Stimulated activated CD4-positive, alpha-beta T cell treated with anti-CD3 and anti-CD28 coated beads, Interleukin-2, amount 100 ng/mL, for 48 hours (primary cell): ENCODE measurements at regions not wholly inside any gene's neighbourhood (a gene's known extent, or its start where the extent isn't known, plus 50 kb on each side); places are given as distances from the start of the nearest gene placed in this dataset.

Experiments used
- DNase-seq, 2 donors: peaks; one replicate each; pipeline ENCODE4 v3.0.0-alpha.2; 2020

DNA sequence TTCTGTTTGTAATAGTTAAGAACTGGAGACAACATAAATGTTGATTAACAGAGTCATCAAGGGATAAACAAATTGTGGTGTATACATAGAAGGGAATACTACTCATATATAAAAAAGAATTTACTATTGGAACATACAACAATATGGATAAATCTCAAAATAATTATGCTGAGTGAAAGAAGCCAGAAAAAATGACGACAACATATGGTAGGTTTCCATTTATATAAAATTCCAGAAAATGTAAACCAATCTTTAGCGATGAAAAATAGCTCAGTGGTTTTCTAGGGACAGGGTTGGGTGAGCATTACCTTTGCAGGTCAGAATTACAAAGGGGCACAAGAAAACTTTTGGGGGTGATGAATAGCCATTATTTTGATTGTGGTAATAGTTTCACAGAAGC lies 431.6 kb downstream of the PTPRU start:
- no peak for DNase-seq

DNA sequence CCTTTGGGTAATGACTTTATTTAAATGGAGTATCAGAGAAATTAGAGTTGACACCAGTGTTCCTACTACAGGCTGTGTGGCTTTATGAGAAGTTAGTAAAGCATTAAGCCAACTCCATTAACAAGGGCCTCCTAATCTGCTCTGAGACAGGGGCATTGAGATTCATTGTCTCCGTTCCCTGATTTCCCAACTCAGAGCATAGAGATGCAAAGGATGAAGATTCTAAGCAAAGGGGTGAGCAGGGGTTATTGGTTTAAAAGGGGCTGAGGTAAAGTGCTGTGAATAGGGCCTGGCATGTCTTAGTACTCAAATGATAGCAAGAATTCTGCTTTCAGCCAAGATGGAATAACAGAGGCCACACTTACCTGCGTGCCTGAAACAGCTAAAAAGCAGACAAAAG lies 428.4 kb downstream of the PTPRU start:
- no peak for DNase-seq

DNA sequence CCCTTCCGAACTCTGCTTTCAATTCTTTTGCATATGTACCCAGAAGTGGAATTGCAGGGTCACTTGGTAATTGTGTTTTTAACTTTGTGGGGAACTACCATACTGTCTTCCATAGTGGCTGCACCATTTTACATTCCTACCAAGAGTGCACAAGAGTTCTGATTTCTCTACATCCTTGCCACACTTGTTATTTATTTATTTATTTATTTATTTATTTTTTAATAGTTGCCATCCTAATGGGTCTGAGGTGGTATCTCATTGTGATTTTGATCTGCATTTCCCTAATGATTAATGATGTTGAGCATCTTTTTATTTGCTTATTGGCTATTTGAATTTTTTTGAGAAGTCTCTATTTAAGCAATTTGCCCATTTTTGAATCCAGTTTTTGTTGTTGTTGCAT lies 422.4 kb downstream of the PTPRU start:
- no peak for DNase-seq

DNA sequence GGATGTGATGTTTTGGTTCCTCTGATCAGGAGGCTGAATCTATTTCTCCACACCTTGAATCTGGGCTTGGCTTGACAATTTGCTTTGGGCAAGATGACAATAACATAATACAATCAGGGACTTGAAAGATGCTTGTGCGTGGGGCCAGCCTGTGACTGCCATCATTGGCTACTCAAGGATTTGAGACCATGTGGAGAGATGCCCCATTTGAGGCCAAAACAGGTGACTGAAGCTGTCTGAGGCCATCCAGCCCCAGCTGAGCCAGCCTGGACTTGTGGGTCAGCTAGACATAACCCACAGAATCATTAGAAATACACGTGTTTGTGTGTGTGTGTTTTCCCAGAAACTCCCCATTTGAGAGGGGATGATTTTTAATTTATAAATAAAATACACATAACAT lies 421.5 kb downstream of the PTPRU start:
- no peak for DNase-seq

DNA sequence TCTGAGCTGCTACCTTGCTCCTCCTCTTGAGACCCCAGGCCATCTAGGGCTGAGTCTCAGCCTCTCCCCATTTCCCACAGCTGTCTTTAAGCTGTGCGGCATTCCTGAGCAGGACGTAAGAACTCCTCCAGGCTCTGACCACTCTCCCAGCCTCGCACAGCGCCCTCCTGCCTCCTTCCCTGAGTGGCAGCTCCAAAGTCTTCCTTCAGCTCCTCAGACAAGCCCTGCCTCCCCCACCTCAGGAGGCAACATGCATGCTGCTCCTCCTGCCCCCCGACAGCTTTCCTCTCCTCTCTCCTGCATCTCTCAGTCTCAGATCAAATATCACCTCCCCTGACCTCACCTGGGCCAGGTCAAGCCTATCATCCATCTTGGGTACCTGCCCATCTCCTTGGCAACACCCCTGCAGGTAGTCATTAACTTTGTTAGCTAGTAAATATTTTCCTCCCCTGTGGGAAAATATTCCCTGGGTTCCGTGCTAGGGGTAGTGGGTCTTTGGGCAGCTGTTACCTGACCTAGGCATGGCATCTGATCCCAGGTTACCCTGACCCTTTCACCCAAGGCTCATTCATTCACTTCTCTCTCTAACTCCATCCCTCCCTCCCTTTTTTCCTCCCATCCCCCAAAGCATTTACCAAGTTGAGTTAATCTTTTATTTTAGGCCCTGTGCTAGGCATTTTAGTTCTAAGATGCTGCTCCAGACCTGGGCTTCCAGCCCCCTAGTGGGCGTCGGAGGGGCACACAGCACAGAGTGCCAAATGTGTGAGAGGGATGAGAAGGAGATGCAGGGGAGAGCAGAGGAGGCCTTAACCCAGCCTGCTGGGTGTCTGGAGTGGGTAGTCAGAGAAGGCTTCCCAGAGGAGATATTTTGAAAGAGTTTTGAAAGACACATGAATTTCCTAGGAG lies 419.9 kb downstream of the PTPRU start:
- DNase-seq = no peak

DNA sequence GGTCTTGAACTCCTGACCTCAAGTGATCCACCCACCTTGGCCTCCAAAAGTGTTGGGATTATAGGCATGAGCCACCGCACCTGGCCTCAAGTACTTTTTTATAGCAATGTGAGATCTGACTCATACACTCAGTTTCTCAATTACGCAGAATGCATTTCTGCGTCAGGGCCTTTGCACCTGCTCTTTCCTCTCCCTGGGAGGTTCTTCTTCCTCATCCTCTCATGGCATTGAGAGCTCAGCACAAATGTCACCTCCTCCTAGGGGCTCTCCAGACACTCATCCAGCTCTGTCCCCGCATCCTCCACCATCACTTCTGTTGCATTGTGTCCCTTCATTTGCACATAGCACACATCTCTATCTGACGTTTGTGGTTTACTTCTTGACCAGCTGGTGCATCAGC lies 418.8 kb downstream of the PTPRU start:
- no peak for DNase-seq

DNA sequence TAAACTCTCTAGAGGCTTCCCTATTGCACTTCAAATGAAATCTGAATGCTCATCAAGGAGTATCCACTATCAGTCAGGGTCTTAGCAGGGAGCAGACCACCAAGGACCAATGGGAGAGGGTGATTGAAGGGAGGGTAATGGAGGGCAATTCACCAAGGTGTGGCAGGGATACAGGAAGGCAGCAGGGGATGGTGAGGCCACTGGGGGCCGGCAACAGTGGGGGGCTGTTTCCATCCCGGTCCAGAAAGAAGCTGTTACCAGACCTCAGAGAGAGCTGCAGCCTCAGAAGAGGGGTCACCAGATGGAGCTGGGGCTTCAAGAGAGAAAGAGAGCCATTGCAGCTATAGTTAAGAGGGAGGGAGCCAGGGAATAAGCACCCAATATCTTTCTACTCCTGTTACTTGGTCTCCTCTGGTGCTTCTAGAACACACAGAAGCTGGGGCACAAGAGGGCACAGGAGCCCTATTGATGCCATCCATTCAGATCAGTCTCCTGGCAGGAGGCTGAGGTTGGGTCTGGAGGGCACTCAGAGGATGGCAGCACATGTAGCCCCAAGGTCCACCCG lies 417.6 kb downstream of the PTPRU start:
- DNase-seq = no peak

DNA sequence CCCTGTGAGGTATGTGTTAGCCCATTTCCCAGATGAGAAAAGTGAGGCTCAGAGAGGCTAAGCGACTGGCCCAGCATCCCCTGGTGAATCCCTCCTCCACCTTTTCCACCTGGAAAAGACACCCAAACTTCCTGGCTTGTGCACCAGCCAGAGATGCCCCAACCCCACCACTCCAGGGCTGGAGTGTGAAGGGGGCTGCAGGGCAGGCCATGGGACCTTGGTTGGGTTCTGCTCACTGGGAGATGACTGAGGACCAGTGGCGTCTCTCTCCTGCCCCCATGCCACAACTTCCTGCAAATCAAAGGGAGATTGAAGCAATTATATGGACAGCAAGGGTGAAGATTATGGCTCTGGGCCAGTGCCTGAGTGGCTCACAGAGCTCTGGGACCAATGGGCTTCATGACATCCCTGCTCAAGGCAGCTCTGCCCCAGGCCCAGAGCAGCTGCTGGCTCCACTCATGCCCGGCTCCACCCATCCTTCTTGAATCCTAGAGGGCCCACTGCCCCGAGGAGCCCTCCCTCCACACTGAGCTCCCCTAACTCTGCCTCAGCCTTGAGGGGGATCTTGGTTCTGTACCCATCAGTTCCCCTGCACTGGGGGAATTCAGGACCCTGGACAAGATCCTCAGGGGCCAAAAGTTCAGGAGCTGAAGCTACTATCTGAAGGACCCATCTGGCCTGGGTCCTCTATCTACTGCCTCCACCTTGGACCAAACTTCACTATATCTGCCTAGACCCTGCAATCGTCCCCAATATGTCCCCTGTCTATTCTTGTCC lies 416.9 kb downstream of the PTPRU start:
- DNase-seq = no peak

DNA sequence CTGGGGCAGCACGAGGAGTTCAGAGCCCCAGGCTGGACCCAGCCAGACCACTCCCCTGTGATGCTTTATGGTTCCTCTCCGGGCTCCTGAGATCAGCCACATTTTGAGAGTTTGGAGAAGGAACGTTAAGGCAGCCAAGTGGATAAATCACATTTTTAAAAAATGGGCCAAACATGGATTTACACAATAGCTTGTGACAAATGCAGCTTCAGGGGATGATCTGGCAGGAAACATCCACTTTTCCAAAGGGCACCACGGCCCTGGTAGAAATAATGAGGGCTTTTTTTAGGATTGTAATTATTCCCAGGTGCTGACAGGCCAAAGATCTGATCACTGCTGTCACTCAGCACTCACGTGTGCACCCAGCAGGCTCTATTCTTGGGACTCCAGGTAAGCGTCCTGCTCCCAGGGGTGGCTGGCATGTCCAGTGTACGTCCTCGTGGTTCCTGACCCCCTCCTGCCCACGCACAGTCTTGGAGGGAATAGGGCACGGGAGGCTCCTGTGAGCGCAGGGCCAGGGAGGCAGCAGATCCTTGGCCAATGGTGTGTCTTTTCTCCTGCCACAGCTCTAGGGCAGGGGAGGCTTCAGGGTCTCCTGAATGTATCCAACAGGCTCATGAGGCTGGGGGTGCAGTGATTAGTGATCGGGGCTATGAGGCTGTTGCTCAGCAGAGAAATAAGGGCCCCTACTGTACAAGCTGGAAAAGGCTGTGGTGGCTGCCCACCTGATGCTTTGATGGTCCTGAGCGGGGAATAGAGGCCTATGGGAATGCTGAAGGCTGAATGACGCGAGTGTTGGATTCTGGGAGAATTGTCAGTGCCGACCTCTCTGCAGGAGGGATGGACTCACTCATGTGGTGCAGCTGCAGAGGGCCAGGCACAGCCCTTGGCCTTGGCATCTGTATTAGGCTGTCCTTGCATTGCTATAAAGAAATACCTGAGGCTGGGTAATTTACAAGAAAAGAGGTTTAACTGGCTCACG lies 415.7 kb downstream of the PTPRU start:
- DNase-seq = no peak

GRCh38 chr1:29651246-29651645 lies 414.9 kb downstream of the PTPRU start:
- no peak for DNase-seq

DNA sequence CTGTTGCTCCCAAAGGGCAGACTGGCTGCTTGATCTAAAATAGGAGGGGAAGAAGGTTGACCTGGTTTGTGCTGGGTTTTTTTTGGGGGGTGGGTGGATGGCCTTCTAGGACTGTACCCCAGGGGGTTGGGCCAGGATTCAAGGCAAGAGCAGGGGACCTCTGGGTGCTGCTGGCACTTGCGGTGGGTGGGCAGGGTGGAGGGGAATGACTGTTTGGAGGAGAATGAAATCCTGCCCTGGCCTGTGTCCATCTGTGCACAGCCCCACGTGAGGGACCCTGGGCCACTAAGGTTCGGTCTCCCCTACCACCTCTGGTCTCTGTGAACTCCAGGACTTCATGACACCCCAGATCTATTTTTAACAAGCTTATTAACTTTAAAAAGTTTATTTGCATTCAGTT lies 414.2 kb downstream of the PTPRU start:
- DNase-seq = no peak

DNA sequence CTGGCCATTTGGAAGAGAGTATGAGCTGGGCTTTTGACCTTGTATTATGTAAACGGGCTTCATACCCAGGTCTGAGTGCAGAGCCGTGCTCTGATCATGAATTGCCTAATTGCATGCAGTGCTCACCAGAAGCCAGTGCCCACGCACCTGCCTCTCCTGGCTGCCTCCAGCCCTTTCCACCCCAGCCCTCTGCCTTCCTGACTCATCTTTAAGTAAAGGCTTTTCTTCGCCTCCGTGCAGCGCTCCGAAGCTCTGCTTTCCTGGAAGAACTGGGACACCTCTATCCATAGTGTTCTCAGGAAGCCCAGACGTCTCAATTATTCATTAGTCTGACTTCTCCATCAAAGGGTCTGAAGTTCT lies 413.7 kb downstream of the PTPRU start:
- no peak for DNase-seq

GRCh38 chr1:29649189-29650040 lies 413.1 kb downstream of the PTPRU start:
- no peak for DNase-seq

GRCh38 chr1:29648798-29649188 lies 412.5 kb downstream of the PTPRU start:
- DNase-seq = no peak

DNA sequence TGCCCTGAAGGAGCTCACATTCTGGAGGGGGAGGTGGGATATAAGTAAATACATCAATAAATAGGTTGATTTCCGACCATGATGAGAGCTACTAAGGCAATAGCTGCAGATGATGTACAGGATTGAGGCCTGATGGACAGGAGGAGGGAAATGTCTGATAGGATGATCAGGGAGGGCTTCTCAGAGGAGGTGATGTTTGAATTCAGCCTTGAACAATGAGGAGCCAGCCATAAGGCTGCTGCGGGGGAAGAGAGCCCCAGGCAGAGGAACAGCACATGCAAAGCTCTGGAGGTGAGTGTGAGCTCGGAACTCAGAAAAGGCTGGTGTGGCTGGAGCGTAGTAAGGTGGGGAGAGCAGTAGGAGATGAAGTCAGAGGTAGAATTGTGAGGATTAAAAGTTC lies 411.7 kb downstream of the PTPRU start:
- DNase-seq = no peak

- DNase-seq = no peak
Measured at GRCh38 chr1:29647581-29647980, 411.3 kb downstream of the PTPRU start.

GRCh38 chr1:29646161-29646775 lies 409.9 kb downstream of the PTPRU start:
- no peak for DNase-seq

GRCh38 chr1:29645586-29645985 lies 409.3 kb downstream of the PTPRU start:
- DNase-seq = no peak

GRCh38 chr1:29644812-29645211 lies 408.5 kb downstream of the PTPRU start:
- DNase-seq = no peak

DNA sequence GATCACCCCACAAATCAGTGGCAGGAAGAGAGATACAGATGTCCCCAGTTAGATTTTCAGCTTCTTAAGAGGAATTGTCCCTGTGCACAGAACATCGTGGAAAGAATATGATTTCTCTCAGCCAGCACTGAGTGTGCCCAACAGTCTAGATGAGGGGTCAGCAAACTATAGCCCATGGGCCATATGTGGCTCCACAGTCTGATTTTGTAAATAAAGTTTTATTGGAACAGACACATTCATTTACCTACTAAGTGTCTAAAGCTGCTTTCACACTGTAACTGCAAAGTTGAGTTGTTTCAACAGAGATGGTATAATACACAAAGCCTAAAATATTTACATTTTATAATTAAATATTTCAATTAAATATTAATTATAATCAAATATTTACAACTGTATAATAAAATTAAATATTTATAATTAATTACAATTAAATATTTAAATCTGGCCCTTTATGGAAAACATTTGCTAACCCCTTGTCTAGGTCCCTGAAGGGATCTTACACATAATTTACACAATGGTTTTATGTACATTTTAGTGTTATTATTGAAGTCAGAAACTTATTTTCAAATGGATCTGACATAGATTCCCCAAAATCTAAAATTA lies 407.6 kb downstream of the PTPRU start:
- DNase-seq = no peak

DNA sequence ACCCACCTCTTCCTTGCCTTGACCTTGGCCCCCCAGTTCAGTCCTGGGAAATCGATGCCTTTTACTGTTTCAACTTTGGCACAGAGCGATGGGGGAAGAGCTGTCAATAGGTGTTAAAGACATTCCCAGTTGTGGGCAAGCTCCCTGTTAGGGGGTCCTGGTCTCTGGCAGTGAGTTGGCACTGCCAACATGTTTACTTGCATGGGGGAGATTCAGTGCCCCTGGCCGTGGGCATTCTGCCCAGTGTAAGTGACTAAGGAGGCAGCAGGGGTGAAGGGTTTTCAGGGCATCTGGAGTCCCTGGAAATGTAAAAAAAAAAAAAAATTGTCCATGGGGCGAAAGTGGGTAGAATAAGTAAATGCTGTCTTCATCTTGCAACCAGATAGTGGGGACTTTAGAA lies 407.0 kb downstream of the PTPRU start:
- DNase-seq = no peak
